ENCODE measurements at regions not wholly inside any gene's neighbourhood (a gene's known extent, or its start where the extent isn't known, plus 50 kb on each side); places are given as distances from the start of the nearest gene placed in this dataset.

GRCh38 chr3:150063237-150063636 is 92.5 kb upstream of the PFN2 start:
- Mint-ChIP-seq H3K4me3 (no peak overlapping the region), H3K27me3 (peaks cover 6 to 17% of the 10 kb centered on the region in 2 donors), H3K36me3 (no peaks in the 10 kb centered on the region), H3K9me3 (no peaks in the 10 kb centered on the region), H3K27ac (no peak overlapping the region), H3K4me1 (no peaks in the 10 kb centered on the region)
- no peaks in the 10 kb centered on the region for H3K4me1 ChIP-seq (ENCODE audit: insufficient read depth, low read length)
- no peaks in the 10 kb centered on the region for H3K27me3 ChIP-seq (ENCODE audit: insufficient read depth, low read length)
- H3K9me3 ChIP-seq (ENCODE audit: control insufficient read depth in 1 of 2, low read length in 2 of 2) = no peaks in the 10 kb centered on the region
- H3K36me3 ChIP-seq (ENCODE audit: insufficient read depth, low read length) = no peaks in the 10 kb centered on the region
- ChIA-PET CTCF (ENCODE audit: partially characterized antibody) (no interaction called here), POLR2A (ENCODE audit: partially characterized antibody) (no interaction called here)
- intact Hi-C loops (cut with micrococcal nuclease) = no loop called here
- no peak overlapping the region for H3K27ac ChIP-seq (ENCODE audit: low read depth, low read length)
- no peak overlapping the region for H3K4me3 ChIP-seq (ENCODE audit: low read length in 2 of 2)
- no peak for DNase-seq

- no peak overlapping the region for H3K4me3 Mint-ChIP-seq
- CTCF ChIA-PET (ENCODE audit: partially characterized antibody) = no interaction called here
- POLR2A ChIA-PET (ENCODE audit: partially characterized antibody) = no interaction called here
- H3K27me3 Mint-ChIP-seq = peaks cover 2 to 12% of the 10 kb centered on the region in 2 donors
- intact Hi-C loops (cut with micrococcal nuclease) = no loop called here
- H3K9me3 Mint-ChIP-seq = no peaks in the 10 kb centered on the region
- Histone ChIP-seq H3K9me3 (ENCODE audit: control insufficient read depth in 1 of 2, low read length in 2 of 2) (no peaks in the 10 kb centered on the region), H3K4me3 (ENCODE audit: low read length in 2 of 2) (no peak overlapping the region), H3K4me1 (ENCODE audit: insufficient read depth, low read length) (no peaks in the 10 kb centered on the region), H3K27ac (ENCODE audit: low read depth, low read length) (no peak overlapping the region), H3K36me3 (ENCODE audit: insufficient read depth, low read length) (no peaks in the 10 kb centered on the region), H3K27me3 (ENCODE audit: insufficient read depth, low read length) (no peaks in the 10 kb centered on the region)
- H3K36me3 Mint-ChIP-seq = no peaks in the 10 kb centered on the region
- no peaks in the 10 kb centered on the region for H3K4me1 Mint-ChIP-seq
- no peak for DNase-seq
- no peak overlapping the region for H3K27ac Mint-ChIP-seq
Measured at GRCh38 chr3:150062492-150062891, 91.8 kb upstream of the PFN2 start.

GRCh38 chr3:150061288-150062024 is 90.8 kb upstream of the PFN2 start:
- Mint-ChIP-seq H3K9me3 (no peaks in the 10 kb centered on the region), H3K4me3 (no peak overlapping the region), H3K4me1 (no peaks in the 10 kb centered on the region), H3K36me3 (no peaks in the 10 kb centered on the region), H3K27ac (no peak overlapping the region), H3K27me3 (peaks cover 1 to 6% of the 10 kb centered on the region in 2 donors)
- no peaks in the 10 kb centered on the region for H3K36me3 ChIP-seq (ENCODE audit: insufficient read depth, low read length)
- no peaks in the 10 kb centered on the region for H3K9me3 ChIP-seq (ENCODE audit: control insufficient read depth in 1 of 2, low read length in 2 of 2)
- no peak for DNase-seq
- H3K4me3 ChIP-seq (ENCODE audit: low read length in 2 of 2) = no peak overlapping the region
- no peaks in the 10 kb centered on the region for H3K27me3 ChIP-seq (ENCODE audit: insufficient read depth, low read length)
- H3K27ac ChIP-seq (ENCODE audit: low read depth, low read length) = no peak overlapping the region
- no peaks in the 10 kb centered on the region for H3K4me1 ChIP-seq (ENCODE audit: insufficient read depth, low read length)
- POLR2A ChIA-PET (ENCODE audit: partially characterized antibody) = no interaction called here
- intact Hi-C loops (cut with micrococcal nuclease) = no loop called here
- CTCF ChIA-PET (ENCODE audit: partially characterized antibody) = no interaction called here

GRCh38 chr3:150059729-150060128 is 89.0 kb upstream of the PFN2 start:
- Histone ChIP-seq H3K4me1 (ENCODE audit: insufficient read depth, low read length) (no peaks in the 10 kb centered on the region), H3K36me3 (ENCODE audit: insufficient read depth, low read length) (no peaks in the 10 kb centered on the region), H3K27ac (ENCODE audit: low read depth, low read length) (no peak overlapping the region), H3K9me3 (ENCODE audit: control insufficient read depth in 1 of 2, low read length in 2 of 2) (no peaks in the 10 kb centered on the region), H3K4me3 (ENCODE audit: low read length in 2 of 2) (no peak overlapping the region), H3K27me3 (ENCODE audit: insufficient read depth, low read length) (no peaks in the 10 kb centered on the region)
- Mint-ChIP-seq H3K36me3 (no peaks in the 10 kb centered on the region), H3K27me3 (peaks cover 3 to 21% of the 10 kb centered on the region in 2 donors), H3K4me1 (no peaks in the 10 kb centered on the region), H3K9me3 (no peaks in the 10 kb centered on the region), H3K27ac (no peak overlapping the region), H3K4me3 (no peak overlapping the region)
- DNase-seq = no peak
- intact Hi-C loops (cut with micrococcal nuclease) = no loop called here
- CTCF ChIA-PET (ENCODE audit: partially characterized antibody) = no interaction called here
- POLR2A ChIA-PET (ENCODE audit: partially characterized antibody) = no interaction called here

- H3K9me3 Mint-ChIP-seq = no peaks in the 10 kb centered on the region
- no peaks in the 10 kb centered on the region for H3K4me1 ChIP-seq (ENCODE audit: insufficient read depth, low read length)
- intact Hi-C loops (cut with micrococcal nuclease) = no loop called here
Measured at GRCh38 chr3:150059241-150059640, 88.5 kb upstream of the PFN2 start.

GRCh38 chr3:150057227-150057626 is 86.5 kb upstream of the PFN2 start:
- POLR2A ChIA-PET (ENCODE audit: partially characterized antibody) = no interaction called here
- Histone ChIP-seq H3K36me3 (ENCODE audit: insufficient read depth, low read length) (no peaks in the 10 kb centered on the region), H3K27ac (ENCODE audit: low read depth, low read length) (no peak overlapping the region), H3K9me3 (ENCODE audit: control insufficient read depth in 1 of 2, low read length in 2 of 2) (no peaks in the 10 kb centered on the region), H3K27me3 (ENCODE audit: insufficient read depth, low read length) (no peaks in the 10 kb centered on the region), H3K4me3 (ENCODE audit: low read length in 2 of 2) (no peak overlapping the region), H3K4me1 (ENCODE audit: insufficient read depth, low read length) (no peaks in the 10 kb centered on the region)
- Mint-ChIP-seq H3K4me1 (no peaks in the 10 kb centered on the region), H3K4me3 (no peak overlapping the region), H3K9me3 (no peaks in the 10 kb centered on the region), H3K27me3 (peaks cover 11 to 20% of the 10 kb centered on the region in 2 donors), H3K36me3 (no peaks in the 10 kb centered on the region), H3K27ac (no peak overlapping the region)
- CTCF ChIA-PET (ENCODE audit: partially characterized antibody) = no interaction called here
- intact Hi-C loops (cut with micrococcal nuclease) = no loop called here
- DNase-seq = no peak

More at GRCh38 chr3:150059241-150059640, 88.5 kb upstream of the PFN2 start:
- DNase-seq = no peak
- peaks cover 3 to 22% of the 10 kb centered on the region in 2 donors for H3K27me3 Mint-ChIP-seq
- Histone ChIP-seq H3K36me3 (ENCODE audit: insufficient read depth, low read length) (no peaks in the 10 kb centered on the region), H3K9me3 (ENCODE audit: control insufficient read depth in 1 of 2, low read length in 2 of 2) (no peaks in the 10 kb centered on the region), H3K27me3 (ENCODE audit: insufficient read depth, low read length) (no peaks in the 10 kb centered on the region), H3K4me3 (ENCODE audit: low read length in 2 of 2) (no peak overlapping the region), H3K27ac (ENCODE audit: low read depth, low read length) (no peak overlapping the region)
- CTCF ChIA-PET (ENCODE audit: partially characterized antibody) = no interaction called here
- POLR2A ChIA-PET (ENCODE audit: partially characterized antibody) = no interaction called here
- no peak overlapping the region for H3K4me3 Mint-ChIP-seq
- H3K4me1 Mint-ChIP-seq = no peaks in the 10 kb centered on the region
- H3K27ac Mint-ChIP-seq = no peak overlapping the region
- no peaks in the 10 kb centered on the region for H3K36me3 Mint-ChIP-seq

- intact Hi-C loops (cut with micrococcal nuclease) = no loop called here
- POLR2A ChIA-PET (ENCODE audit: partially characterized antibody) = no interaction called here
- no peak for DNase-seq
- Mint-ChIP-seq H3K27ac (no peak overlapping the region), H3K4me3 (no peak overlapping the region), H3K4me1 (no peaks in the 10 kb centered on the region), H3K9me3 (no peaks in the 10 kb centered on the region), H3K36me3 (no peaks in the 10 kb centered on the region), H3K27me3 (peaks cover 11 to 20% of the 10 kb centered on the region in 2 donors)
- Histone ChIP-seq H3K27me3 (ENCODE audit: insufficient read depth, low read length) (no peaks in the 10 kb centered on the region), H3K4me3 (ENCODE audit: low read length in 2 of 2) (no peak overlapping the region), H3K9me3 (ENCODE audit: control insufficient read depth in 1 of 2, low read length in 2 of 2) (no peaks in the 10 kb centered on the region), H3K4me1 (ENCODE audit: insufficient read depth, low read length) (no peaks in the 10 kb centered on the region), H3K36me3 (ENCODE audit: insufficient read depth, low read length) (no peaks in the 10 kb centered on the region), H3K27ac (ENCODE audit: low read depth, low read length) (no peak overlapping the region)
- CTCF ChIA-PET (ENCODE audit: partially characterized antibody) = no interaction called here
Measured at GRCh38 chr3:150055332-150055731, 84.6 kb upstream of the PFN2 start.

GRCh38 chr3:150054635-150055034 is 83.9 kb upstream of the PFN2 start:
- H3K4me1 Mint-ChIP-seq = no peaks in the 10 kb centered on the region
- peaks cover 11 to 20% of the 10 kb centered on the region in 2 donors for H3K27me3 Mint-ChIP-seq
- Histone ChIP-seq H3K36me3 (ENCODE audit: insufficient read depth, low read length) (no peaks in the 10 kb centered on the region), H3K27ac (ENCODE audit: low read depth, low read length) (no peak overlapping the region), H3K27me3 (ENCODE audit: insufficient read depth, low read length) (no peaks in the 10 kb centered on the region), H3K4me1 (ENCODE audit: insufficient read depth, low read length) (no peaks in the 10 kb centered on the region), H3K9me3 (ENCODE audit: control insufficient read depth in 1 of 2, low read length in 2 of 2) (no peaks in the 10 kb centered on the region), H3K4me3 (ENCODE audit: low read length in 2 of 2) (no peak overlapping the region)
- no peak overlapping the region for H3K27ac Mint-ChIP-seq
- DNase-seq = no peak
- no peaks in the 10 kb centered on the region for H3K36me3 Mint-ChIP-seq
- CTCF ChIA-PET (ENCODE audit: partially characterized antibody) = no interaction called here
- POLR2A ChIA-PET (ENCODE audit: partially characterized antibody) = no interaction called here
- H3K4me3 Mint-ChIP-seq = no peak overlapping the region
- H3K9me3 Mint-ChIP-seq = no peaks in the 10 kb centered on the region
- intact Hi-C loops (cut with micrococcal nuclease) = no loop called here

Data from CD4-positive, alpha-beta memory T cell (primary cell).